OCI-LY3 (cell line): ENCODE measurements at regions not wholly inside any gene's neighbourhood (a gene's known extent, or its start where the extent isn't known, plus 50 kb on each side); places are given as distances from the start of the nearest gene placed in this dataset.

ENCODE experiments used
- CTCF ChIP-seq: fragments of 200-600, 300-600 bp; sonication (generic); IDR thresholded peaks from 2 replicates; pipeline ENCODE4 v1.5.1; 2014; ENCODE audit warnings: antibody characterized with exemption, low read length, low read depth
- EZH2phosphoT487 ChIP-seq: fragments of 200-600 bp; shearing (Covaris generic); IDR thresholded peaks from 2 replicates; pipeline ENCODE4 v1.6.1; 2018; ENCODE audit warnings: antibody characterized with exemption, mixed run types, low read depth

- TF ChIP-seq CTCF (no peak), EZH2phosphoT487 (no peak)
Measured at GRCh38 chr9:81861644-81862043, 66.6 kb upstream of the SPATA31D4 start.
